HG03039 (cell line): ENCODE measurements at regions not wholly inside any gene's neighbourhood (a gene's known extent, or its start where the extent isn't known, plus 50 kb on each side); places are given as distances from the start of the nearest gene placed in this dataset.
A peak's percentile ranks its signal among the peaks of the same experiment; 100 is the strongest.

Experiments
- ATAC-seq: cut with Tn5 transposase; IDR thresholded peaks from one replicate; pipeline ENCODE4 v1.9.1; 2021; ENCODE audit warnings: mild to moderate bottlenecking, moderate library complexity; ENCODE audit not compliant: unreplicated experiment

- ATAC-seq = no peak
Measured at GRCh38 chr21:25425156-25425555, 182.1 kb downstream of the MRPL39 start.

- ATAC-seq = no peak
Measured at GRCh38 chr21:25424634-25425033, 182.6 kb downstream of the MRPL39 start.

- no peak for ATAC-seq
Measured at GRCh38 chr21:25424048-25424447, 183.2 kb downstream of the MRPL39 start.

- no peak for ATAC-seq
Measured at GRCh38 chr21:25422610-25423608, 184.4 kb downstream of the MRPL39 start.

- ATAC-seq = peak; percentile 60
Measured at GRCh38 chr21:25421321-25422028, 185.8 kb downstream of the MRPL39 start.

- no peak for ATAC-seq
Measured at GRCh38 chr21:25420831-25421230, 186.4 kb downstream of the MRPL39 start.

GRCh38 chr21:25416669-25417068 lies 190.6 kb downstream of the MRPL39 start:
- no peak for ATAC-seq

- ATAC-seq = no peak
Measured at GRCh38 chr21:25412100-25412499, 195.2 kb downstream of the MRPL39 start.

GRCh38 chr21:25409978-25410377 lies 197.3 kb downstream of the MRPL39 start:
- no peak for ATAC-seq

GRCh38 chr21:25408666-25409065 lies 198.6 kb downstream of the MRPL39 start:
- no peak for ATAC-seq

GRCh38 chr21:25406887-25407579 lies 200.2 kb downstream of the MRPL39 start:
- ATAC-seq = no peak

GRCh38 chr21:25405984-25406383 lies 201.3 kb downstream of the MRPL39 start:
- ATAC-seq = no peak

GRCh38 chr21:25402134-25402961 lies 204.9 kb downstream of the MRPL39 start:
- ATAC-seq = no peak

GRCh38 chr21:25400427-25400826 lies 206.9 kb downstream of the MRPL39 start:
- ATAC-seq = no peak

GRCh38 chr21:25398630-25399029 lies 208.7 kb downstream of the MRPL39 start:
- ATAC-seq = no peak

GRCh38 chr21:25396135-25396711 lies 211.1 kb downstream of the MRPL39 start:
- peak; percentile 88 for ATAC-seq

GRCh38 chr21:25391777-25392176 lies 215.5 kb downstream of the MRPL39 start:
- ATAC-seq = no peak

GRCh38 chr21:25390701-25391100 lies 216.6 kb downstream of the MRPL39 start:
- ATAC-seq = no peak

- ATAC-seq = no peak
Measured at GRCh38 chr21:25387665-25388064, 219.6 kb downstream of the MRPL39 start.

- no peak for ATAC-seq
Measured at GRCh38 chr21:25385911-25386474, 221.3 kb downstream of the MRPL39 start.
